ENCODE measurements at regions not wholly inside any gene's neighbourhood (a gene's known extent, or its start where the extent isn't known, plus 50 kb on each side); places are given as distances from the start of the nearest gene placed in this dataset.
"Not testable (repeated sequence)": the region's sequence is repeated elsewhere in the genome, so short reads cannot be mapped to it uniquely, and the experiment has no call there.

DNA sequence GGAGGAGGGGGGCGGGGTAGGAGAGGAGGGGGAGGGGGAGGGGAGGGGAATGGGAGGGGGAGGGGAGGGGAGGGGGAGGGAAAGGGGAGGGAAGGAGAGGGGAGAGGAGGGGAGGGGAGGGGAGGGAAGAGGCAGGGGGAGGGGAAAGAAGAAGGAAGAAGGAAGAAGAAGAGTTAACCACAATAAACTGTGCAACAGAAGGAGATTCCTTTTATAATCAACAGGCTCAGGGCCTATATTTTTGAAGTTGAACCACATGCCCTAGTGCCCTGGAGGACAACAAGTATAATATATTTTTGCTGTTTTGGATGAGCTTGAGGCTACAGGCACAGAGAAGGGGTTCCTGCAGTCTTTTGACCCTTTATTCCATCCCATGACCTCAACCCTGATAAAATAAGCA, 228.2 kb upstream of the IRF2BP2 start:
- no peak for DNase-seq

DNA sequence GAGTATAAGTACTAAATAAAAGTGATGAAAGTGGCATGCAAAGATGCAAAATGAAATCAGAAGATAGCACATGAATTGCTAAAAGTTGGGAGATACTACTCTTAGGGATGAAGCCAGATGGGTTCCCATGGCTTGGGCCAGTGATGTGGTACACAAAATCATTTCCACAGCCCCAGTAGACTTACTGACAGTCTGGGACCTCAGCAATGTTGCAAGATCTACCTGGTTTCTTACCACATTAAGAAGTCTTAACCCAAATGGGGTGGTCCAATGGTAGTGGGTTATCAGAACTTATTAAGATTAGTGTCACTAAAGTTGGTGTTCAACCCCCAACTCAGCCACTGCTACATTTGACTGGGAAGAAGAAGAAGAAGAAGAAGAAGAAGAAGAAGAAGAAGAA, 227.7 kb upstream of the IRF2BP2 start:
- no peak for DNase-seq

DNA sequence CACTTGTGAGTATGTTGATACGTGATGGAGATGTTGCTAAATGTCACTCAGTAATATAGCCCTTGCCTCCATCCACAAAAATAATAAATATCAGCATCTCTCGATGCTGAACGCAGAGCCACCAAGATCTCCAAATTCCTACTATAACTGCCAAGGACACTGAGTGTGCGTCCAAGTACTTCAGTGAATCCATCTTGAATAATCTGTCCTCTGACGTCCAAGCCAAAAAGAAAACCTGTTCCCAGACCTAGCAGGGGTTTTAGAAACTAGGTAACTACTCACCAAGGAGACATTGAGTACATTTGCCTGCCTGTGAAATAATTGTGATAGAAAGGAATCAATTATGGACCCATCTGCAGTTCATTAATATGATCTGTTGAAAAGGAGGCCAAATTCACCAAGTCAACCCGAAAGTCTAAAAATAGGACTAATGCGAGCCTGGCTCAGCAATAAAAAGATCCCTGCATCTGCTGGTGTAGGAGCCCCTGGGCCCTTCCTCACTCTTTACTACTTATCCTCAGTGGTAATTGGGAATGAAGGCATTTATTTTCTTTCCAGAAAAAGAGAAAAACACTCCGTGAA, 226.9 kb upstream of the IRF2BP2 start:
- DNase-seq: no peak

DNA sequence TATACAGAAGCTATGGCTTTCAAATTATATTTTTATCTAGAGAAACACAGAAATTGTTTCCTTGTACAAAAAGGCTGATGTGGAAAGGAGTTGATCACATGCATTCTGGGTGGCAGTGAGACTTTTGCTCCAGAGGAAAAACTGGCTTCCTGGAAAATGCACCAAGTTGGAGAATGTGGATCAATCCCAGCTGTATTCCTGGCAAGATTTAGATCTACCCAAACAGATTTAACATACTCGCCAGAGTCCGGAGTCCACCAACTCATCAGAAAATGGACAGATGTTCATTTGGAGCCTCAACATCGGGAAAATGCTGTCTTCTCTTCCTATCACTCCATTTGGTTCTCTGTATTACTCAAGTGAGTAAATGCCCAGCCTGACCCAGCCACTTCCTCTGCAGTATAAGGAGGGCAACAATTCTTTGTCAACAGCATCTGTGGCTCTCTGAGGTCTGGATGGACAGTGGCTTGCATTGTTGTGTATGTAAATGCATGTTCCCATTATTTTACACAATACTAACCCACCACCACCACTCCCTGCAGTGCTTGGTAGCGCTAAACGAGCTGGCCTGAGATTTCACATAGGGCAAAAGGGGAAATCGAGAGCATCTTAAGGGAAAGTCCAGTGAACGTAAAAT, 226.2 kb upstream of the IRF2BP2 start:
- DNase-seq: no peak

DNA sequence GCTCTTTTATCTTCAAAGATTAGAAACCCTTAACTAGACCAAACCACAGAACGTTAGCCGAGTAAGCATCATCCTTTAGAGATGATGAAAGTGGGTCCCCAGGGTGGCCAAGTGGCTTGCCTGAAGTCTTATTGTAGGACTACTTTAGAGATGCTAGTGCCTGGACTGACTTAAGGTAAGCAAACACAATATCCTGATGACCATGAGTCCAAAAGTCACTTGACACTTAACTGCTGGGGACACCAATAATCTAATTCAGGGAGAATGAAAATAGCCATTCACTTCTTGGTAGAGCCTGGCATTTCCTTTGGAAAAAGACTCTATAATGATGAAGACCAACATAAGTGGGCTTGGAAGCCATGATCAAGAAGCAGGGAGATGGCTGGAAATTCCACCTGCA, 225.3 kb upstream of the IRF2BP2 start:
- DNase-seq: no peak

DNA sequence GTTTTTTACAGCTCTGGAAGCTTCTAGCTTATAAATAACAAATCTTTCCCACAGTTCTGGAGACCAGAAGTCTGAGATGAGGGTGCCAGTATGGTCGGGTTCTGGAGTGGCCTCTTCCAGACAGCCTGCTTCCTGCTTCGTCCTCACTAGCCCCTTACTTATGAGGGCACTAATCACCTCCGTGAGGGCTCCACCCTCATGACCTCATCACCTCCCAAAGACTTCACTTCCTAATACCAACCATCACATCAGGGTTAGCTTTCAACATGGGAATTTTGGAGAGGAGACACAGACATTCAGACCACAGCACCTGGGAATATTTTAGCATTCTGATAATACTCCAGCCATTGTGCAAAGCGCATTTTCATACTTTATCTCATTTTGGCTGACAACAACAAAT, 223.7 kb upstream of the IRF2BP2 start:
- DNase-seq: no peak

DNA sequence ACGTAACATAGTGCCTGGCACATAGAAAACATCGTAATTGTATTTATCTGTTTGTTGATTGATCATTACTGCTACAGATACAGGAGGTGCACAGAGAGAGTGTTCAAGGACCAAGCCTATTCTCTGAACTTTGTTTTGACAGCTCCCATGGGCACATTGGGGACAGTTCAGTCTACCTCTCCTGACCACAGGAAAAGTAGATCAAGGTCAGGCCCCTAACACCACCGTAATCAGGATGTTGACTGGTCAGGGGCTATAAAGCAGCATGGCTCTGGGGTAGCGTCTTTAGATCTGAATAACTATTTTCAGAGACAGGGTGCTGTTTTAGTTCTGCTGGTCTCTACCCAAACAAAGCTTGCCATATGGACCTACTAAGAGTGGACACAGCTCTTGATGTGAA, 223.1 kb upstream of the IRF2BP2 start:
- no peak for DNase-seq

DNA sequence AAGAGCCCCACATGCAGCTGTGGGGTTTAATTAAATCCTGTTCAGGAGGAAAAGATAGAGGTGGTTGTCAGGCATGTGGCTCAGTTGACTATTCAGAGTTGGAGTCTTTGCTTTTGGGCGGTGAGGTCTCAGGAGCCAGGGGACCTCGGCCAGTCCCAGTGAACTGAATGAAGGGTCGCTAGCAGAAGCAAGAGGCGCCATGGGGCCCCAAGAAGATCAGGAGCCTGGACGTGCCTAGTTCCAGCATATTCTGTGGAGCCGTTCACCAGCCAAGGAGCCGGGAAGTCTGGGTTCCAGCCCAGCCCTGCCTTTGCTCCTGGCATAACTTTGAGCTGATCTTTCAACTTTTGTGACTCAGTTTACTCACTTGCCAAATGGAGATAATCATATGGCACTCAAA, 217.7 kb upstream of the IRF2BP2 start:
- DNase-seq: no peak

DNA sequence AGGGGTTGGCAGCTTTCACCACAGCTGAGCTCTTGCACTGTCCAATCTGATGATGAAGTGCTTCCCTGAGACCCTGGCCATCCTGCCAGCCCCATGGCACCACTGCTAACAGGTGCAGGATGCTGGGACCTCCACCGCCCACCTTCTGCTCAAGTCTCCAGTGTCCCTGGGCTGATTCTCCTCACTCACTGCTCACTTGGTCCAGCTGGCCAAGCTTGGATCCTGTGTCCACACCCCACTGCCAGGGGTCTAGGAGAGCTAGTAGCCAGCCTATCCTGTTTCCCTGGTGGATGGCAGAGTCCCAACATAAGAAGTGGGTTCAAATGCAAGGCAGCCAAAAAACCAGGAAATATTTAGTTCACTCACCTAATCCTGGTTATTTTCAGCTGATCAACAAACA, 217.2 kb upstream of the IRF2BP2 start:
- DNase-seq: no peak

DNA sequence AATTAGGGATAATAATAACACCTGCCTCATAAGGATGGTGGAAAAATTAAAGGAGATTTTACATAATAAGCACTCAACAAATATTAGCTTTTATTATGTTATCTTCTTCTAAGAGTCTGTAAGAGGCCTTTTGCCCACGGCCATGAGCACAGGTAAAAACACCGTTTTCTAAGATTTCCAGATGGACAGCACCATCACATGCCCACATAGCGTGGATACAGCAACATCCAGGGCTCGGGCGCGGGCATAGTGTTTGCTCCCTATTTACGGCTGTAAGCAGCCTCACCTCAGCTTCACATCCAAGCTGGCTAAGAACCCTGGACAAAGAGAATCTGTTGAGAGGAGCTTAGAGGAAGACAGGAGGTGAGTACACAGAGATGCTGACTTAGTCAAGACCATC, 216.4 kb upstream of the IRF2BP2 start:
- no peak for DNase-seq

DNA sequence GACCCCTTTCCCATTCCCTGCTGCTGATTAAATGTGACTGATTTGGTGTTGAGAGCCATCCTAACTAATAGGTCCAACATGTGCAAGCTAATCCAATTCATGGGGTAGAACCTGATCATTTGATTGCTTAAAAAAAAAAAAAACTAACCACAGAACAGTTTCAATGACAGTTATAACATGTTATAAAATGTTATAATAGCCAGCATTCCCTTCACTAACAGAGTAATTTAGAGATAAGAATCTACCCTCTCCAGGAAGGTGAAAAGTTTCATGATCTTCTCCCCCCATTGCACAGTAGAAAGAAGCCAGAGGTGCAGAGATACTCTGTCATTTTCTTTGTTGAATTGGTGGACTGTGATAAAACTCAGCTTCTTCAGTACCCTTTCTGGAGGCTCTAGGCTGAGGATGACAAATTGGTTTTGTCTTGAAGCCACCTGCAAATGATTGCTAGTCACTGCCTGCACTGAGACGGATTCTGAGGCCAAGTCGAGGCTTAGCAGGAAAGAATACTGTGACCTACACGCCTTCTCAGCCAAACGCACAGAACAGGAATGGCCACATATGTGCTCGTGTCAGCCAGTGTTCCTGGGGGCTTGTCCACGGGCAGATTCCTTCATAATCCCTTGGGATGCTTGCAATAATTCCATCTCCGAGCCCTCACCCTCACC, 215.7 kb upstream of the IRF2BP2 start:
- no peak for DNase-seq

DNA sequence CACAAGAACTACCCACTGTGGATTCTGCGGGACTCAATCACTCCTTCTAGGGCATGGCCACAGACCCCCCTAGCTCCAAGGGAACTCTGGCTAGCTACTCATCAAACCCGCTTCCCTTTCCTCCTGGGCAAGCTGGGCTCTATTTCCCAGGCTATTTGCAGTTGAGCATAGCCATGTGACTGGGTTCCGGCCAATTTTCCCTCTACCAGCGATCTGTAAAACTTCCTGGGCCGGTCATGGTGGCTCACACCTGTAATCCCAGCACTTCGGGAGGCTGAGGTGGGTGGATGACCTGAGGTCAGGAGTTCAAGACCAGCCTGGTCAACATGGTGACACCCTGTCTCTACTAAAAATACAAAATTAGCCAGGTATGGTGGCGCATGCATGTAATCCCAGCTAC, 214.9 kb upstream of the IRF2BP2 start:
- not testable (repeated sequence) for DNase-seq

DNA sequence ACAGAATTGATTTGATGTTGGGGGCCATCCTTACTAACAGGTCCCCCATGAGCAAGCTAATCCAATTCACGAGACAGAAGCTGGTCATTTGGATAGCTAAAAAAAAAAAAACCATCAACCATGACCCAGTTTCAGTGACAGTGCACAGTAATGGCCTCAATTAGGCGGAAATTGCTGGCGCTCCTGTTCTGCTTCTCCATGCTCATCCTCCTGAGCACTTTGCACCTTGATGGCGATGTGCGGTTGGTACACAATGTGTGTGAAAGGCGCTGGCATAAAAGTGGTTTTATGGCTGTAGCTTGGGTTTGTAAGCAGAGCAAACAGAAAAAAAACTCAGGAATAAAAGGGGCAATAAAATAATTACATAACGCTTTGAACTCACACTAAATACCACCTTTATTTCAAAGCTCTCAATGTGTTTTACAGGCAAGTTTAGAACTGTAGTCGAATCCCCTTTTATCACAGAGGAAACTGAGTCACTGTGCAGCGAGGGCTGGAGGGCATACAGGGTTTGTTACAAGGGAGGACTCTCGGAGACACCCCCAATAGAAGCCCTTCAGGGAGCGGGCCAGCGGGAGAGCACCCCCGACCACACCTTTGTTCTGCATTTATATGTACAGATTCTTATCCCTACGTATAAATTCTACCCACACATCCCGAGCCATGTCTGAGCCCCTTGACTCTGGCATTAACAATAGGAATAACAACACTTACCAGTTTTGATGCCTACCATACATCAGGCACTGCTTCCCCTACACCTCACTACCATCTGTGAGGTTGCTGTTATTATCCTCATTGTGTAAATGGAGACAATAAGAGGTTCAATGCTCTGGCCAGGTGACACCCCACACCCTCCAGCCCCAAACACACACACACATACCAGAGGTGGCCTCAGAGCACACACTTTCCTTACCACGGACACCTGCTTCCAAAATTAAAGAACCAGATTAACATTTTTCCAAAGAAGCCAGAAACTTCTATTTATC, 213.5 kb upstream of the IRF2BP2 start:
- no peak for DNase-seq

DNA sequence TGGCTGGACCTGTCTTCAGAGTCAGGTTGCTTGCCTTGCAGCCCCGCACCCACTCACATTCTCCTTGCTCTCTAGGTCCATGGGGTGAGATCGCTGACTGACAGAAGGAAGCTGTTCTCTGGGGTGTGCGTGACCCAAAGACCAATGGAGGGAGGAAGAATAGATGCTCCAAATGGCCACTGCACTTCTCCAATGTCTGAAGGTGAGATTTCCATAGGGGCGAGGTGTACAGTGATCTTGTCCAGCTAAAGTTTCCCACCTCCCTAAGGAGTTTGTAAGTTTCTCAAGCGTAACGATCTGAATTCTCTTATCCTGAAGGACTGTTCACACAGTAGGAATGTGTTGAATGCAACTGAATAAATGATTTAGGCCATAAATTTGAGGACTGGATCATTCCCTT, 211.9 kb upstream of the IRF2BP2 start:
- DNase-seq: no peak

DNA sequence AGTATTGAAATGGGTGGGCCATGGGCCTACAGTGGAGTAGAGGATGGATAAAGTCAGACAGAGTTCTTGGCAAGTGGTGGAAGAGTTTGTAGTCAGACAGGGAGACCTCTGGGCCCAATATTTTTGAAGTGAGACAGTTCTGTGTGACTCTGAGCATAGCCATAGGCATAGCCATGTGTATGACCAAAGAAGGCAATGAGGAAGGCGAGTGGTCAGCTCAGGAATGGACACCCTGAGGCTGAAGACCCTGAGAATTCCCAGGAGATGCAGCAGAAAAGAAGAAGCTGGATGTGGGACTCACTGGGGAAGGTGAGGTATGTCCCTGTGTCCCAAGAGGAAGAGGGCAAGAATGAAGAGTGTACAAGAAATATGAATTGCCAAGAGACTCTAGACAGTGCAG, 210.6 kb upstream of the IRF2BP2 start:
- no peak for DNase-seq

DNA sequence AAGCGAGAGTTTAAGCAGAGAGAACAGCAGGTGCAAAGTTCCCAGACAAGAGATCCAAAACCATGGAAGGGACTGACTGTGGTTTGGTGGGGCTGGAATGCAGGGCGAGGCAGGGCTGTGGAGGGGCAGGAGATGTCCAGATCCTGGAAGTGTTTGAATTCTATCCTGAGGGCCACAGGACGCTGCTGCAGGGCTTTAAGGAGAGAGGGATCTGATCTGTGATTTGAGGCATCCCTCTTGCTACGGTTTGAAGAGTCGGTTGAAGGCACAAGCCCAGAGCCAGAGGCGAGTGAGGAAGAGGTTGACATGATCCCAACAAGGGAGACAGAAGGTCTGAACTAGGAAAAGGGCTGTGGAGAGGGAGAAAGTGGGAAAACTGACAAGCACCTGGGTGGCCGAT, 209.9 kb upstream of the IRF2BP2 start:
- DNase-seq: not testable (repeated sequence)

DNA sequence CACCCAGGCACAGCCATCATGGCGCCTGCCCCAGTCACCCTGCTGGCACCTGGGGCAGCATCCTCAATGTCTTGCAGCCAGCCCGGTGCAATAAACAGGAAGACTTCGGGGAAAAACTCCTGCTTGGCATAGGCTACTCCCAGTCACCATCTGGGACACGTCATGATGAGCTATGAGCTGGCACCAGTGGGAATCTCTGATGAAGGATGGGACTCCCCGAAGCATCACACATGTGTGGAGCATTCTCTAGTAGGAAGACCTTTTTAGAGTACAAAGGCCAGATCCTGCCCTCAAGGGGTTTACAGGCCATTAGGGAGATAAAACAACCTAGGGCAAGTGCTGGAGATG, 208.0 kb upstream of the IRF2BP2 start:
- not testable (repeated sequence) for DNase-seq

DNA sequence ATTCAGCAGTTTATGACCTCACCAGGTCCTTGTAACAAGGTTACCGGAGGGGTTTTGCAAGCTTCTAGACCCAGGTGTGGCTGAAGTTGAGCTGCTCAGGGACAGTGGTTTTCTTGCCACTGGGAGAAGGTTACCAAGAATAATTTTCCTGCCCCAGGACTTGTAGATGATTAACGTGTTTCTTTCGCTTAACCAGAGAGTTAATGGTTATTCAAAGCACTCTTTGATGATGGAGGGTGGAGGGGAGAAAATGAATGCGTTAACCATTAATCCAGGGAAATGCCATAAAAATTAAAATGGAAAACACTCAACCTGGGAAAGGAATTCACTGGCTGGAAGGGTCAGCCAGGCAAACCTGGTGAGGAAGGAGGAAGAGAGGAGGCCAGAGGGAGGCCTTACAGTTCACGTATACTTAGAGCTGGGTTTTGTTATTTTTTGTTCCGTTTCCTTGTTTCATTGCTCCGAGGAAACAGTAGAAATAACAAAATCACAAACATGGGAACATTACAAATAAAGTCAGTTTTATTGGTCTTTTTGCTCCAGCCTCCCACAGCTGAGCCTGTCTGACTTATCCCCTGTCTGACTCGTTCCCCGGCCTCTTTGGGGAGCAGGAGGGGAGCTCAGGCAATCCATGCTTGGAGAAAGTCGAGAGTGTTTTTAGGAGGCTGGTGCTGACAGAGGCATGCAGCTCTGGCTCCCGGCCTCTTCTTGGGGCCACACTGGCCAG, 207.5 kb upstream of the IRF2BP2 start:
- DNase-seq: not testable (repeated sequence)

DNA sequence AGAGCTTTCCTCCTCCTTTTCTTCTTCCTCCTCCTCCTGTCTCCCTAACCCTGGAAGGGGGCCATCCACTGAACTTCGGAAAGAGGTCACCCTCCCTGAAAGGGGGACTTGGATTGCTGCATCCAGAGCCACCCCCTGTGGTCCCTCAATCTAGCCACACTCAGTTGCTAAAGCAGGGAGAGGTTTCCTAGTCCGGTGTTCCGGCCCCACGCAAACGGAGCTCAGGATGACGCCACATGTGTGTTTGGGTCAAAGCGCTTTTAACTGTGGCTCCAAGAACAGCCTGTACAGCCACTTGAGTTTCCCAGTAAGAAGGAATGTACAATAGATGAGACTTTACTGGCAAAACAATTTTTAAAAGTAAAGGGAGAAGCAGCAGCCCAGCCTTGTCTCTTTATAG, 206.9 kb upstream of the IRF2BP2 start:
- not testable (repeated sequence) for DNase-seq

DNA sequence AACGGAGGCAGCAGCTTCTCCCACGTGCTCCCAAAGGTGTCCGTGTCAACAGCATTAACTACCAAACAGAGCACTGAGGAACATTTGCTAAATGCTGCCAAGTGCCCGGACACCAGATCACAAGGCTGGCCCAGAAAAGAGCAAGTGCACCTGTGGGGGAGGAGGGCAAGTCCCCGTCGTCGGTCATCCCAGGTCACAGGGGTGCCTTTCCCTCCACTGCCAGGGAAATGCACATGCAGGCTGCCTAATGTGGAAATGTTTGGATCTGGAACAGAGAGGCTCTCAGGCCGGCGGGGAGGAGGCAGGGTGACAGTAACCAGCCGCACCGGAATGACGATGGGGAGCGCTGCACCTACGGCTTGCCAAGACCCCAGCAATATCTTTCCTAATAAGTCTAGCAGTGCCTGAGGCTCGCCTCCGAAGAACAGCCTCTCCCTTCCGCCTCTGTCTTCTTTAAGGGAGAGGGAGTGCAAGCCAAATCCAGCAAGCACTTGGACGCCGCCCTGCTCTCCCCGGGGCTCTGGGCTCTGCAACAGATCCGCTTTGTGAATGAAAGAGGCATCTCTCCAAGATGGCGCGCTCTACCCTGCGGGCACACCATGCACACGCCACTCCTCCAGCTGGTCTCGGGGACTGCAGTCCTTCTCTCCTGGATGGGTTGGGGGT, 206.3 kb upstream of the IRF2BP2 start:
- DNase-seq: not testable (repeated sequence)

DNA sequence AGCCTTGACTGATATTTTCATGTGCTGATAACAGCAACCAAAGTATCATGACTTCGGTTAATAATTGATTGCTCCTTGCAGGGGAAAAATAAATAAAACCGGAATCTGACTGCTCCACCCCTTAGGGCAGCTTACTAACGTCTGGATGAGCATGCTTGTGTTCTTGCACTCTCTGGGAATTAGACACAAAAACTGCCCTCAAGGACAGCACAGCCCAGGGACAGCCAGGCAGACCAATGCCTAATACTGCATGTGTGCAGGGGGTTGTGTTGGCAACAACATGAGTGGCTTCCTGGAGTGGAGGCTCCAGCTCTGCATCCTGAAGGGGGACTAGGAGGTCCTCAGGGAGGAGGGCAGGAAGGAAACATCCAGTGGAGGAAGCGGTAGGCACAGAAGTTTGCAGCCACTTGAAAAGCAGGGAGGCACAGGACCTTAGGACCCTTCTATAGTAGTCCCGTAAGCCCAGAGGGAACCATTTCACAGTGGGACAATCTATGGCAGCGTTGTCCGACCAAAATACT, 205.4 kb upstream of the IRF2BP2 start:
- not testable (repeated sequence) for DNase-seq

DNA sequence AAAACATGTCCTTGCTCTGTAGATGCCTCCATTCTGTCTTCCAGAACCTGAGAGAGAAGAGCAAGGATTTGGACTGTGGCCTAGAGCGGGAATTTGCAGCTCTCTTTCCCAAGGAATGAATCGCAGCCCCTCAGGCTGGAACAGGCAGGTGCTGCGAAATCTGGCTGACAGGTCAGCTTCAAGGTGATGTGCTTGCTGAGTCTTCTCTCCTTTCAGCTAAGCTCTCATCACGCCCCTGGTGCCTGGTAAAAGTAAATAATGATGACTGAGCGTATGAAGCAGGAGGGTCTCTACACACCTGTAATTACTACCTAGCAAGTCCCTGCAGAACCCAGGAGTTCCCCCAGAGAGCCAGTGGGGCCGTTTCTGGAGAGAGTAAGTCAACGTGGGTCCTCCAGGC, 204.3 kb upstream of the IRF2BP2 start:
- DNase-seq: not testable (repeated sequence)
